Ascending aorta (tissue), 2 donors: ENCODE measurements at regions not wholly inside any gene's neighbourhood (a gene's known extent, or its start where the extent isn't known, plus 50 kb on each side); places are given as distances from the start of the nearest gene placed in this dataset.
"Not testable (repeated sequence)": the region's sequence is repeated elsewhere in the genome, so short reads cannot be mapped to it uniquely, and the experiment has no call there.

Experiments
- DNase-seq, 2 donors: peaks; one replicate each; pipeline ENCODE4 v3.0.0-alpha.2; 2019; ENCODE audit warnings: low spot score in 2 of 2
- H3K27ac ChIP-seq, 2 donors: fragments of 200-600 bp; sonication (generic); one replicate each; pipeline ENCODE4 v1.5.1; 2016 to 2017; ENCODE audit warnings: mild to moderate bottlenecking in 1 of 2
- H3K27me3 ChIP-seq: fragments of 200-600 bp; sonication (generic); one replicate; pipeline ENCODE4 v1.5.1; 2017
- H3K36me3 ChIP-seq, 2 donors: fragments of 200-600 bp; sonication (generic); one replicate each; pipeline ENCODE4 v1.5.1; 2016
- H3K4me1 ChIP-seq, 2 donors: fragments of 200-600 bp; sonication (generic); one replicate each; pipeline ENCODE4 v1.5.1; 2016 to 2017; ENCODE audit warnings: mild to moderate bottlenecking in 1 of 2
- H3K4me3 ChIP-seq, 2 donors: fragments of 200-600 bp; sonication (generic); one replicate each; pipeline ENCODE4 v1.5.1; 2016 to 2017; ENCODE audit warnings: mild to moderate bottlenecking in 1 of 2
- H3K9me3 ChIP-seq, 2 donors: fragments of 200-600 bp; sonication (generic); one replicate each; pipeline ENCODE4 v1.5.1; 2016
- CTCF ChIP-seq, 3 experiments: fragments of 200-600 bp in 2 of 3; fragments of 450-650 bp in 1 of 3; sonication (generic) in 2 of 3; IDR thresholded peaks; one replicate each; pipeline ENCODE4 v1.5.1; 2016 to 2019; ENCODE audit warnings: antibody characterized with exemption in 3 of 3, mild to moderate bottlenecking in 1 of 3, moderate library complexity in 1 of 3
- intact Hi-C: fragments of 100-400 bp; cut with DNase I; formaldehyde crosslinking; loops from one replicate; pipeline ENCODE4 v1.15.1; 2023

GRCh38 chr3:106842151-106842550 lies 535.1 kb upstream of the CCDC54 start:
- Histone ChIP-seq H3K36me3 (no peaks in the 10 kb centered on the region), H3K4me3 (no peak overlapping the region), H3K9me3 (no peaks in the 10 kb centered on the region), H3K27ac (no peak overlapping the region), H3K27me3 (no peaks in the 10 kb centered on the region), H3K4me1 (peaks cover 0 to 7% of the 10 kb centered on the region in 2 donors)
- intact Hi-C loops, result no loop called here
- no peak for TF ChIP-seq CTCF (IDR thresholded peaks at IDR 0.05)
- no peak for DNase-seq

GRCh38 chr3:106844638-106845037 lies 532.6 kb upstream of the CCDC54 start:
- no peaks in the 10 kb centered on the region for H3K36me3 ChIP-seq
- no peak overlapping the region for H3K27ac ChIP-seq
- peaks cover 0 to 6% of the 10 kb centered on the region in 2 donors for H3K4me1 ChIP-seq
- no peak overlapping the region for H3K4me3 ChIP-seq
- no peaks in the 10 kb centered on the region for H3K27me3 ChIP-seq
- H3K9me3 ChIP-seq, result no peaks in the 10 kb centered on the region
- DNase-seq, result no peak
- intact Hi-C loops, result no loop called here
- no peak for TF ChIP-seq CTCF (IDR thresholded peaks at IDR 0.05)

DNA sequence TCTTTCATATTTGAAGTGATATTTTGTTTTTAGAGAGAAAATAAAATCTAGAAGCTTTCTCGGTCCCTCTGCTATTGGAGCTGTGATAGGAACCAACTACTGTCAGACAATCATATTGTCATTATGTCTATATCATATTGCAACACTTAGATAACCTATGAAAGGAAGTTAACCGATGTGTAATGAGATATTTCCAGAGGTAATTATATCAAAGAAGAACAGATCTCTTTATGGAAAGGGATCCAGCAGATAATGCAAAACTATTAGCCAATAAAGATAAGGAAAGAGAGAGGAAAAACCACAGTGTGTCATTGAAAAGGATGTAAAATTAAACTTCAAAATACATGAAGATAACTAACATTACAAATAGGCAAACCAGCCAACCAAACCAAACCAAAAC lies 529.1 kb upstream of the CCDC54 start:
- intact Hi-C loops, result no loop called here
- no peak overlapping the region for H3K27ac ChIP-seq

GRCh38 chr3:106850437-106850836 lies 526.8 kb upstream of the CCDC54 start:
- Histone ChIP-seq H3K4me3 (no peak overlapping the region), H3K4me1 (no peaks in the 10 kb centered on the region), H3K27me3 (no peaks in the 10 kb centered on the region), H3K9me3 (no peaks in the 10 kb centered on the region), H3K36me3 (no peaks in the 10 kb centered on the region), H3K27ac (no peak overlapping the region)
- DNase-seq, result no peak
- TF ChIP-seq CTCF (IDR thresholded peaks at IDR 0.05), result no peak
- intact Hi-C loops, result no loop called here

More for the DNA sequence above, 529.1 kb upstream of the CCDC54 start:
- H3K36me3 ChIP-seq, result no peaks in the 10 kb centered on the region
- H3K27me3 ChIP-seq, result no peaks in the 10 kb centered on the region
- DNase-seq, result no peak
- no peak for TF ChIP-seq CTCF (IDR thresholded peaks at IDR 0.05)
- H3K9me3 ChIP-seq, result no peaks in the 10 kb centered on the region
- no peaks in the 10 kb centered on the region for H3K4me1 ChIP-seq
- no peak overlapping the region for H3K4me3 ChIP-seq

GRCh38 chr3:106858321-106858720 lies 518.9 kb upstream of the CCDC54 start:
- H3K27me3 ChIP-seq, H3K36me3 ChIP-seq, H3K9me3 ChIP-seq, H3K27ac ChIP-seq, H3K4me3 ChIP-seq, intact Hi-C loops, H3K4me1 ChIP-seq, DNase-seq: not testable (repeated sequence)

- Histone ChIP-seq H3K9me3 (no peaks in the 10 kb centered on the region), H3K4me1 (no peaks in the 10 kb centered on the region), H3K36me3 (no peaks in the 10 kb centered on the region), H3K4me3 (no peak overlapping the region), H3K27me3 (no peaks in the 10 kb centered on the region), H3K27ac (no peak overlapping the region)
- no peak for TF ChIP-seq CTCF (IDR thresholded peaks at IDR 0.05)
- DNase-seq, result no peak
- intact Hi-C loops, result no loop called here
Measured at GRCh38 chr3:106860182-106860581, 517.1 kb upstream of the CCDC54 start.
